HG03521 (cell line): ENCODE measurements at regions not wholly inside any gene's neighbourhood (a gene's known extent, or its start where the extent isn't known, plus 50 kb on each side); places are given as distances from the start of the nearest gene placed in this dataset.

ENCODE experiments used
- ATAC-seq: cut with Tn5 transposase; IDR thresholded peaks from one replicate; pipeline ENCODE4 v1.9.1; 2021; ENCODE audit warnings: mild to moderate bottlenecking, moderate library complexity; ENCODE audit not compliant: unreplicated experiment

DNA sequence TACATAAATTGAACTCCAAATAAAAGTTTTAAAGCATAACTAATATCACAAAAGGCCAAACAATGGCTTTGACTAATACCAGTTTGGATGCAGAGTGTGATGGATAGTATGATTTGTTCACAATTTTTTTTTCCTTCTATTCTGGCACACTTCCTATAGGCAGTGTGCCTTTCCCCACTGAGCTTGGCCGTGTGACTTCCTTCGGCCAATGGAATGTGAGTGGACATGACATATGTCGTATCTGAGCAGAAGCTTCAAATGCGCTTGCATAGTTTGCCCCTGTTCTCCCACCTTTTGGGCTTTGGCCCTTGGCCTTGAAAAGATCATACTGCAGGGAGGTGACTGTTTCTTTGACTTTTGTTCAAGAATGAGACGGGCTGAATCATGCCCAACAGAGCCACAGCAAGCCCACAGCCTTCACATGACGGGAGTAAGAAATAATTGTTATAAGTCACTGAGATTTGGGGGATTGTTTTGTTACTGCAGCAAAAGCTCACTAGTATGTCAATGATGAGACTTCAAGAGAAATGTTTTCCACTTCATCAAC is 279.9 kb upstream of the NEBL start:
- ATAC-seq = no peak

DNA sequence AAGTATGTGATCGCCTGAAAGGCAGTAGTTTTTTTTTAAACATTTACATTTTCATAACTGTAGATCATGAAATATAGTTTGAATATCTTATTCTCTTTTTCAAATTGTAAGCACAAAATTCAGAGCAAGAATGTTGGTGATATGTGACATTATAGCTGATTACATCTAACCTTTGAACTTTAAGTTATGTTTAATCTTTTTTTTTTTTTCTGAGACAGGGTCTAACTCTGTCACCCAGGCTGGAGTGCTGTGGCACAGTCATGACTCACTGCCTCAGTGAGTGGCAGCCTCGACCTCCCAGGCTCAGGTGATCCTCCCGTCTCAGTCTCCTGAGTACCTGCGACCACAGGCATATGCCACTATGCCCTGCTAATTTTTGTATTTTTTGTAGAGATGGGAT is 278.7 kb upstream of the NEBL start:
- ATAC-seq = no peak

GRCh38 chr10:21174715-21175495 is 277.8 kb upstream of the NEBL start:
- ATAC-seq = no peak

- ATAC-seq = peak; percentile 49
Observed at GRCh38 chr10:21173802-21174714, 276.9 kb upstream of the NEBL start.

- no peak for ATAC-seq
Observed at GRCh38 chr10:21172930-21173801, 276.1 kb upstream of the NEBL start.

DNA sequence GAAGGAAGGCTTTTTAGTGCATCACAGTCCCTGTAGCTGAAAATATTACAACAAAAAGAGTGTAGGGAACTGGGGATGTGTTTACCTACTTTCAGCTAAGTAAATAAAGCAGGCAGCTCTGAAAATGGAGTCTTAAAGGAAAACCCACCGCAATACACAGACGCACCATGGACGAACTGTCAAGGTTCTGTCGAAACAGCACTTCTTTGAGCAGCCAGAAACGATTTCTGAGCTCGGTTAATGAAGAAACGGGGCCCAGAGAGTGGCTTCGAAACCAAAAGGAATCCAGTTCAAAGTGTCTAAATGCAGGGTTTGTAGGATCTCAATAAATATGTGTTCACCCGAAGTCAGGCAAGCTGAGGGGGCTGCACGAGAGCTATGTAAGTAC is 275.4 kb upstream of the NEBL start:
- no peak for ATAC-seq

DNA sequence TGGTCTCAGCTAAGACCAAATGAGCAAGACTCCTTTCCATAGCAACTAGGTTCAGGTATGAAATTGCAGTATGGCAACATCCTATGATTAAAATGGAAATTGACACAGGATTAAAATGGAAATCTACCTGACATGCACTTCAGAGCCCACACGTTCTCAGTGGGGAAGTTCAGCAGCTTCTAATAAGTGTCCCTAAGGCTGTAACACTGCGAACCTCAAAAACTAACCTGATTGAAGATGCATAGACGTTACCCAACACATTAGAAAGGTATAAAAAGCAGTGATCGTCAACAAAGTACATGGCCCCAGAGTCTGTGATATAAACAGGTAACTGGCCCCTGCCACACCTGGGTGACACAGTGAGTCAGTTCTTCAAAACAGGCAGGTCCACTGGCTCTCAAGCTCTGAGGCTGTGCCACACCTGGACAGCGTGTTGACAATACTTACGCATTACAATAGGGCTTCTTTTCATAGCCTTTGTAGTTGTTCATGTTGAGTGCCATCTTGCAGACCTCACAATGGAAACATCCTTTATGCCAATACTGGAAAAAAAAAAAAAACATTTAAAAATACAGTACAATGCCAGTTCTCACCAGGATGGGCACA is 274.9 kb upstream of the NEBL start:
- no peak for ATAC-seq

- ATAC-seq = no peak
Observed at GRCh38 chr10:21171197-21171935, 274.3 kb upstream of the NEBL start.

DNA sequence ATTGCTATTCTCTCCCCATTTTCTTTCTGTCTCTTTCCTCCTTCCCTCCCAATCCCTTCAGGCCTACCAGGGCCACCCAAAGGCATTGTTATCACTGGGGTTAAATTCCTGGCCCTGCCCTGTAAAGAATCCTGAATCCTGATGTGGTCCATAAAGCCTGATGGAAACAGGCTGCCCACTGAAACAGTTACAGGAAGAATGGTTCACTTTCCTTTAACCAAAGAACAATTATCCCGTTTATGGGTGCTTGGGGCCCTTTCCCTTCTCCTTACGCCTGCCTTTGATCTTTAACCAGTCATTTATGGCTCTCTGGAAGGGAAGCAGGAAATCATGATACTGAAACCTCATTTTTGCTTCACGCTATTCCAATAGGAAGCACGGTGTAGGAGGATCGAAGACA is 273.1 kb upstream of the NEBL start:
- no peak for ATAC-seq

- no peak for ATAC-seq
Observed at GRCh38 chr10:21169271-21169670, 272.2 kb upstream of the NEBL start.

- no peak for ATAC-seq
Observed at GRCh38 chr10:21167288-21168010, 270.3 kb upstream of the NEBL start.

GRCh38 chr10:21166557-21167287 is 269.6 kb upstream of the NEBL start:
- ATAC-seq = no peak

- ATAC-seq = no peak
Observed at GRCh38 chr10:21165489-21165888, 268.4 kb upstream of the NEBL start.

DNA sequence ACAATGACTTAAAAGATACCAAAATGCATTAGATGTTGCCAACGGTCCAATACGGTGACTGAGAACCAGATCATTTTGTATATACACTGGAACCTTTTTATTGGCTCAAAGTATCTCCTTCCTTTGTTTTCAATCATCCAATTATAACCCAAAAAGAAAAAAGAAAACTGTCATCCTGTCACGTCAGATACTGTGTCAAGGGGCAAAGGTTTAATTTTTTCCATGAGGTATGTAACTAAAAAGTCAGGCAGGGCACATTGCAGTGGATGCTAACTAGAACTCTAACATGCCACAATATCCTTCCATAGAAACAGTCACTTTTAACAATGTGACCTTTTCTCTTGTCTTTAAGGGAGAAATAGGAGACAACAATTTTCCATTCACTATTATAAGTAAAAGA is 267.6 kb upstream of the NEBL start:
- no peak for ATAC-seq

DNA sequence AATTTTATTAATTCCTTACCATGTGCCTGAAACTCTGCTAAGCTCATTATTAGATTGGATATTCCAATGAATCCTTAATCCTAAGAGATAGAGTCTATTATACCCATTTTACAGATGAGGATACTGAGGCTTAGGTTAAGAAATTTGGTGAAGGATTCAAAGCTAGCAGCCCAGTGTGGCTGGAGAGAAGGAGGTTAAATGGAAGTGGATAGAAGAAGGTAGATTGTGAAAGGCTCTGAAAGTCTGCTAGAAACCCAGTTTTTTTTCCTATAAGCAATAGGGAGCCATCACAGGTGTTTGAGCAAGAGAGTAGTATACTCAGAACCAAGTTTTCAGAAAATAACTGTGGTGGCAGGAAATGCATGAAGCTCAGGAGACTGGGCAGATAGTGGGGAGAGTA is 265.8 kb upstream of the NEBL start:
- ATAC-seq = no peak

DNA sequence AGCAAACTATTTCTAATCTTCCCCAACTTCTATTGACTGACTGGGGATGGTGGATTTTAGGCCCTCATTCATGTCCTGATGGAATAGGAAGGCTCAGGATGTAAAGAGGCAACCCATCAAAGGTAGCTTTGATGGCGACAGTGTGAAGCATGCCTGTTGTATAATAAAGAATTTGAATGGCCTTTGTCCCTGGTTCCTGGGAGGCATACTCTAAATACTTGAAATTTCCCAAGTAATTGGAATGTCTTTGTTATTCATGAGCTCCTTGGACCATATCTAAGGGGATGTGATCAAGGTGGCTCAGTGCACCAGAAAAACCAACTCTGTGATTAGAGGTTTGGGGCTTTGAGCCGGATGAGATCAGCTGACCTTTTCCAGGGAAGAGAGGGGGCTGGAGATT is 264.5 kb upstream of the NEBL start:
- ATAC-seq = no peak

- ATAC-seq = no peak
Observed at GRCh38 chr10:21161090-21161625, 264.0 kb upstream of the NEBL start.

DNA sequence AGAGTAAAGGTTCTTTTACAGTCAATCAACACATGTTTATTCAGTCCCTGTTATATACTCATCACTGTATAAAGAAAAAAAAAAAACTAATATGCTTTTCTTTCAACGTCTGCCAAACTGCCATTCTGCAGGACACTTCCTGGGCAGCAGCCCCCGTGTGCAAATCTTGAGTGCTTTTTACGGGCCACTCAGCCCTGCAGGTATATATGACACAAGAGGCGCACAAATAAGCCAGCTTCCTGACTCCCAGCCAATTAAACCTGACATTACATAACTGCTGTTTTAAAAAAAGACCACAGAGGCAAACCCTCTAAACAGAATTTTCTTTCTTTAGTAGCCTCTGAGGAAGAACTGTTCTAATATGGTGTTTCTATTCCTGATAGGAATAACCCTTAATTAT is 263.0 kb upstream of the NEBL start:
- ATAC-seq = no peak
